Mucosa of descending colon (tissue), 3 donors: ENCODE measurements at regions not wholly inside any gene's neighbourhood (a gene's known extent, or its start where the extent isn't known, plus 50 kb on each side); places are given as distances from the start of the nearest gene placed in this dataset.

Experiments
- ATAC-seq: fragments of 200-7000 bp; cut with Tn5 transposase; one replicate; pipeline ENCODE4 v1.9.1; 2020; ENCODE audit warnings: mild to moderate bottlenecking, moderate library complexity
- DNase-seq, 3 donors: peaks; one replicate each; pipeline ENCODE4 v3.0.0-alpha.2; 2020
- H3K36me3 ChIP-seq: fragments of 200-600 bp; one replicate; pipeline ENCODE4 v1.8.0; 2021; ENCODE audit warnings: low read depth, mild to moderate bottlenecking
- H3K4me1 ChIP-seq: fragments of 200-600 bp; one replicate; pipeline ENCODE4 v1.8.0; 2021; ENCODE audit warnings: low read depth, mild to moderate bottlenecking
- H3K4me3 ChIP-seq: fragments of 200-600 bp; one replicate; pipeline ENCODE4 v1.8.0; 2021; ENCODE audit warnings: mild to moderate bottlenecking
- H3K9me3 ChIP-seq: fragments of 200-600 bp; one replicate; pipeline ENCODE4 v1.8.0; 2021; ENCODE audit warnings: mild to moderate bottlenecking
- intact Hi-C, 2 donors: fragments of 100-400 bp; cut with DNase I in 1 of 2; cut with micrococcal nuclease in 1 of 2; formaldehyde crosslinking; loops; one replicate each; pipeline versions ENCODE4 v1.11.0 to v1.11.1; 2022; cut with DNase I, micrococcal nuclease
- TF ChIP-seq, protein P1 (sequence below): fragments of 200-600 bp; IDR thresholded peaks from one replicate; pipeline ENCODE4 v1.8.0; 2022; ENCODE audit warnings: antibody characterized with exemption, mild to moderate bottlenecking
- donor health status: DM: no; HTN: no; CAD: no; lungs with moderate emphysema.
- donor health status: DM: no; HTN: no; CAD: no.
- donor health status: DM: no; HTN: yes; CAD: no.

DNA sequence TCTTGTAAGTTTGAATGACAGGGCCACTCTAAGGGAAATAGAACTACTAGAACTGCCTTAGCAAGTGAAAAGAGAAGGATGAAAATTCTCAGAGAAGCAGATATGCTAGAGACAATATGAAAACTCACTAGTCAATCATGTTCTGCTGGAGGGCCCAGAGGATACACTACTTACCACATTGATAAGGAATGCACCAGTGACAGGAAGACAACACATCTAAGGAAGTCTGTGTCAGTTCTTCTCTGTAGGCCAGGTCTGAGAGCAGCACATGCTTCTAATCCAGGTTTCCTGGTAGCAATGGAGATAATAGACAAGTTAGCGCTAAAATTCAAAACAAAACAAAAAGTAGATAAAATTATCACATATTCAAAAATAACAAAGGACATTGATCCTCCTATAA, 235.2 kb upstream of the AKR1E2 start:
- Histone ChIP-seq H3K9me3 (no peaks in the 10 kb centered on the region), H3K36me3 (no peaks in the 10 kb centered on the region), H3K4me1 (no peaks in the 10 kb centered on the region), H3K4me3 (no peak overlapping the region)
- TF ChIP-seq, protein P1, sequence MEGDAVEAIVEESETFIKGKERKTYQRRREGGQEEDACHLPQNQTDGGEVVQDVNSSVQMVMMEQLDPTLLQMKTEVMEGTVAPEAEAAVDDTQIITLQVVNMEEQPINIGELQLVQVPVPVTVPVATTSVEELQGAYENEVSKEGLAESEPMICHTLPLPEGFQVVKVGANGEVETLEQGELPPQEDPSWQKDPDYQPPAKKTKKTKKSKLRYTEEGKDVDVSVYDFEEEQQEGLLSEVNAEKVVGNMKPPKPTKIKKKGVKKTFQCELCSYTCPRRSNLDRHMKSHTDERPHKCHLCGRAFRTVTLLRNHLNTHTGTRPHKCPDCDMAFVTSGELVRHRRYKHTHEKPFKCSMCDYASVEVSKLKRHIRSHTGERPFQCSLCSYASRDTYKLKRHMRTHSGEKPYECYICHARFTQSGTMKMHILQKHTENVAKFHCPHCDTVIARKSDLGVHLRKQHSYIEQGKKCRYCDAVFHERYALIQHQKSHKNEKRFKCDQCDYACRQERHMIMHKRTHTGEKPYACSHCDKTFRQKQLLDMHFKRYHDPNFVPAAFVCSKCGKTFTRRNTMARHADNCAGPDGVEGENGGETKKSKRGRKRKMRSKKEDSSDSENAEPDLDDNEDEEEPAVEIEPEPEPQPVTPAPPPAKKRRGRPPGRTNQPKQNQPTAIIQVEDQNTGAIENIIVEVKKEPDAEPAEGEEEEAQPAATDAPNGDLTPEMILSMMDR = no peak
- intact Hi-C loops = no loop called here
- no peak for ATAC-seq
- DNase-seq = no peak

DNA sequence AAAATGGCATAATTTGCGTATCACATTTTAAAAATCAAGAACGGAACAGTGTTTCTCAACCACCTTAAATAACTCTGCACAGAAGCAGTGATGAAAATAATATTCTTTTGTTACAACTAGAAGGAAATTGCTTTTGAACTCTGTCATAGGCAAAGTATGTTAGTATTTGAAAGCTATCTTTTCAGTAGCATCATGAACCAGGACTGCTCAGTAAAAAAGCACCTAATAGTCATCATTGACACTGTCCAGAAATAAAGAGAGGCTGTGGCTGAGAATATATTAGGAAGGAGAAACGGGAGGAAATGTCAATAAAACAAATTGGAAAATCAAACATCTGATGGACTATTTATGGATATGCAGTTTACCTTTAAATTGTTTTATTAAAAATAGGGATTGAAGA, 237.2 kb upstream of the AKR1E2 start:
- intact Hi-C loops = no loop called here
- no peaks in the 10 kb centered on the region for H3K36me3 ChIP-seq
- DNase-seq = no peak
- H3K4me3 ChIP-seq = no peak overlapping the region
- no peak for ATAC-seq
- TF ChIP-seq, protein P1 = no peak
- no peaks in the 10 kb centered on the region for H3K9me3 ChIP-seq
- H3K4me1 ChIP-seq = no peaks in the 10 kb centered on the region

DNA sequence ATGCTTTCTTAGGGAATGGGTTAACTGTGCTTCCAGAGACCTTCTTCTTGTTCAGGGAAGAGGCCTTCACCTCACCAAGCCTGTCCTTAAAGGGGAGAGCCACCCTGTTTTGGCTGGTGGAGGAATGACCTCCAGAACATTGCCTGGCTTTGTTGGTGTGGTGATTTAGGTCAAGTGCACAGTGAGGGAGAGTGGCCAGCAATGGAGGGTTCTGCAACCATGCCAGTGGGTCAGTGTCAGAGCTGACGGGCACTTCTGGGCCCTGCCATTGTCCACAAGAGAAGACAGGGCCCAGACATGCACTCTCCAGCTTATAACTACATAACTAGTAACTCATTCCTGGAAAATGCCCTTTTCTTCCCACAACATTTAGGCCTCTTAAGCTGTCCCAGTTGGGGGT, 238.5 kb upstream of the AKR1E2 start:
- Histone ChIP-seq H3K36me3 (no peaks in the 10 kb centered on the region), H3K4me1 (no peaks in the 10 kb centered on the region), H3K9me3 (no peaks in the 10 kb centered on the region), H3K4me3 (no peak overlapping the region)
- DNase-seq (no peak), ATAC-seq (no peak)
- TF ChIP-seq, protein P1 = no peak
- intact Hi-C loops = no loop called here

DNA sequence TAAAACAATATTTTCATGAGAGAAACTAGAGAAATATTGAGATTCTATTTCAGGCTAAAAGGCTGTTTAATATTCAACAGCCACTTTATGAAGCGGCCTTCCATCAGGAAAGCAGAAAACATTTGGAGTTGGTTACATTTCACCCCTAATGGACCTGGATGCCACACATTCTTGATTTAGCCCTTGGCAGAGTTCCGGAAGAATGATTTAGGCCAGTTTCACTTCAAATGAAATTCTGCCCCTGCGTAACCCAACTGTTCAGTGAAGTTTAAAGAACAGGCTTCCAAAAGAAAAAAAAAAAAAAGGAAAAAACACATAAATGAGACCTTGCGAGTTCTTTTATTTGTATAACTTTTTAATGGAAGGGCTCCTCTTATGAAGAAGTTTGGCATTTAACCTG, 239.2 kb upstream of the AKR1E2 start:
- Histone ChIP-seq H3K4me3 (no peak overlapping the region), H3K9me3 (no peaks in the 10 kb centered on the region), H3K4me1 (no peaks in the 10 kb centered on the region), H3K36me3 (no peaks in the 10 kb centered on the region)
- ATAC-seq = no peak
- DNase-seq = no peak
- intact Hi-C loops = no loop called here
- TF ChIP-seq, protein P1 = no peak

DNA sequence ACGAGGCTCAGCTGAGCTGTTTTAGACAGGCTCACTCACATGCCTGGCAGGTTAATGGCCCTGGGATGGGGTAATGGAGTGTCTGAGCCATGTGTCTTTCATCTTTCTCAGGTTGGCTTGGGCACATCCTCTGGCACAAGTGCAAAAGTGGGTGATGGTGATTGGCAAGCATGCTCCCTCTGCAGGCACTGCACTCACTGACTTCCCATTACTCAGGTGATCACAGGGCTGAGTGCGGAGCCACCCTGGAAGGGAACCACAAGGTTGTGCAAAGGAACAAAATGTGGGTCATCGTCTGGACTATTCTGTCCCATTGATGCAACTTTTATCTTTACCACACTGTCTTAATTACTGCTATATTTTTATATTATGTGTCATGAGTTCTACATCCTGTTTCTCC, 244.1 kb upstream of the AKR1E2 start:
- Histone ChIP-seq H3K4me1 (no peaks in the 10 kb centered on the region), H3K36me3 (no peaks in the 10 kb centered on the region), H3K4me3 (no peak overlapping the region), H3K9me3 (no peaks in the 10 kb centered on the region)
- TF ChIP-seq, protein P1 = no peak
- intact Hi-C loops = no loop called here
- ATAC-seq = no peak
- DNase-seq = no peak

DNA sequence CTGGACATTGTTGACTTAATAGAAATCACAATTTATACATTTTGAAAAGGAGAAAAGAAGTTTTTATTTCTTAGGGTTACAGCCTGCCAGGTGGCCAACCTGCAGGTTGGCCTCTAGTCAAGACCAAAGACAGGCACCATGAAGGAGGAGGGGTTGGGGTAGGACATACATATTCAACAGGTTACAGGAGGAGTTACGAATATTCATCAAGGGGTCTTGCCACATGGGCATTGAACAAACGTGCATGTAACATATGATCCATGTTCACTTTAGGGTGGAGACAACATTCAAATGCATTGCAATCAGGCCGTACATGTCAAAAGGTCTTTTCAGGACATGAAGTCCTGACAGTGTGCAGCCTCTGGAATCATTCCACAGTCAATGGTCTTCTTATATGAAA, 246.2 kb upstream of the AKR1E2 start:
- intact Hi-C loops = no loop called here
- Histone ChIP-seq H3K4me1 (no peaks in the 10 kb centered on the region), H3K4me3 (no peak overlapping the region), H3K36me3 (no peaks in the 10 kb centered on the region), H3K9me3 (no peaks in the 10 kb centered on the region)
- DNase-seq = no peak
- TF ChIP-seq, protein P1 = no peak
- no peak for ATAC-seq
